ENCODE measurements at regions not wholly inside any gene's neighbourhood (a gene's known extent, or its start where the extent isn't known, plus 50 kb on each side); places are given as distances from the start of the nearest gene placed in this dataset.

DNA sequence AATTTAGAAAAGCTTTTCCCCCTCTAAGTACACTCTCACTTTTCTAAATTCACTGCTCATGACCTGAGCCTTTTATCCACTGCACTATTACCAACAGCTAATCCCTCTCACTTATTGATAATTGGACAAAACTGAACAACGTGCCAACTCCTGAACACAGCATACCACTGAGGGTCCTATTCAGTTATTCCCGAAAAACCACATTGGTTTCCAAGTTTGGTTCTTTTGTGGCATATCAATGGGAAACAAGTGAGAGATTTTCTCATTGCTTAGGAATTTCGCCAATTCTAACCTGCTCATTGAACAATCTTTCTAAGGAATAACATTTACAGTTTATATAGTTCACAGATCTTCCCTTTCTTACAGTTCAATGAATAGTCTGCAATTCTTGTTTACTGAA, 977.4 kb downstream of the TMEM182 start (continued):
- TF ChIP-seq GTF2F1 (IDR thresholded peaks at IDR 0.05; ENCODE audit: borderline replicate concordance, low read depth, low read length) (no peak), EGR1 (IDR thresholded peaks at IDR 0.05; ENCODE audit: borderline replicate concordance, low read depth, low read length) (no peak)
- TF ChIP-seq, protein P1, sequence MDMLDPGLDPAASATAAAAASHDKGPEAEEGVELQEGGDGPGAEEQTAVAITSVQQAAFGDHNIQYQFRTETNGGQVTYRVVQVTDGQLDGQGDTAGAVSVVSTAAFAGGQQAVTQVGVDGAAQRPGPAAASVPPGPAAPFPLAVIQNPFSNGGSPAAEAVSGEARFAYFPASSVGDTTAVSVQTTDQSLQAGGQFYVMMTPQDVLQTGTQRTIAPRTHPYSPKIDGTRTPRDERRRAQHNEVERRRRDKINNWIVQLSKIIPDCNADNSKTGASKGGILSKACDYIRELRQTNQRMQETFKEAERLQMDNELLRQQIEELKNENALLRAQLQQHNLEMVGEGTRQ (IDR thresholded peaks at IDR 0.05; ENCODE audit: low read length), result no peak

All from H1 (cell line).